Glutamatergic neuron (in vitro differentiated cells): ENCODE measurements at regions not wholly inside any gene's neighbourhood (a gene's known extent, or its start where the extent isn't known, plus 50 kb on each side); places are given as distances from the start of the nearest gene placed in this dataset.

Experiments used
- DNase-seq: peaks from one replicate; pipeline ENCODE4 v3.0.0; 2022
- H3K27ac Mint-ChIP-seq: one replicate; pipeline ENCODE4 v1.8.0; 2020; ENCODE audit warnings: mild to moderate bottlenecking, mixed read lengths, inconsistent platforms; ENCODE audit not compliant: unreplicated experiment
- H3K27me3 Mint-ChIP-seq: one replicate; pipeline ENCODE4 v1.8.0; 2020; ENCODE audit warnings: mild to moderate bottlenecking, moderate library complexity, mixed read lengths, inconsistent platforms; ENCODE audit not compliant: unreplicated experiment
- H3K36me3 Mint-ChIP-seq: one replicate; pipeline ENCODE4 v1.8.0; 2020; ENCODE audit warnings: mild to moderate bottlenecking, mixed read lengths, inconsistent platforms; ENCODE audit not compliant: unreplicated experiment
- H3K4me1 Mint-ChIP-seq: one replicate; pipeline ENCODE4 v1.8.0; 2020; ENCODE audit warnings: mild to moderate bottlenecking, low read depth, mixed read lengths, inconsistent platforms; ENCODE audit not compliant: unreplicated experiment
- H3K4me3 Mint-ChIP-seq: one replicate; pipeline ENCODE4 v1.8.0; 2020; ENCODE audit warnings: mild to moderate bottlenecking, mixed read lengths, inconsistent platforms; ENCODE audit not compliant: unreplicated experiment
- H3K9me3 Mint-ChIP-seq: one replicate; pipeline ENCODE4 v1.8.0; 2020; ENCODE audit warnings: mild to moderate bottlenecking, moderate library complexity, mixed read lengths, inconsistent platforms; ENCODE audit not compliant: unreplicated experiment
- TF ChIP-seq, protein P1 (sequence below): fragments of 200-600 bp; sonication (generic); IDR thresholded peaks from one replicate; pipeline ENCODE4 v1.5.0; 2021; ENCODE audit not compliant: partially characterized antibody, unreplicated experiment

DNA sequence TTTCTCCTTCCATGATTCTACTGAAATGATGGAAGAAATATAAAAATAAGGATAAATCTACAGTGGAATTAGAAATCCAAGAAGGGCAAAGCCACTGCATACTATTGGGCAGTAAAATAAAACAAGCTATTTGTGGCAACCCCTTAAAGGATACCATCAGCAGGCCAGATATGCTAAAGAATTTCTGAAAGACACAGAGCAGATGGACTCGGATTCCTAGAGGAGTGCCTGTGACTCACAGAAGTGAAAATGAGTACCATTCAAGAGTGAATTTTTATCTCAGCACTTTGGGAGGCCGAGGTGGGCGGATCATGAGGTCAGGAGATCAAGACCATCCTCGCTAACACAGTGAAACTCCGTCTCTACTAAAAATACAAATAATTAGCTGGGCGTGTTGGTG lies 318.1 kb downstream of the LRIG3 start:
- Mint-ChIP-seq H3K27ac (no peak overlapping the region), H3K9me3 (no peaks in the 10 kb centered on the region), H3K36me3 (no peaks in the 10 kb centered on the region), H3K4me3 (no peak overlapping the region), H3K4me1 (no peaks in the 10 kb centered on the region), H3K27me3 (no peaks in the 10 kb centered on the region)
- DNase-seq, result no peak
- TF ChIP-seq, protein P1, sequence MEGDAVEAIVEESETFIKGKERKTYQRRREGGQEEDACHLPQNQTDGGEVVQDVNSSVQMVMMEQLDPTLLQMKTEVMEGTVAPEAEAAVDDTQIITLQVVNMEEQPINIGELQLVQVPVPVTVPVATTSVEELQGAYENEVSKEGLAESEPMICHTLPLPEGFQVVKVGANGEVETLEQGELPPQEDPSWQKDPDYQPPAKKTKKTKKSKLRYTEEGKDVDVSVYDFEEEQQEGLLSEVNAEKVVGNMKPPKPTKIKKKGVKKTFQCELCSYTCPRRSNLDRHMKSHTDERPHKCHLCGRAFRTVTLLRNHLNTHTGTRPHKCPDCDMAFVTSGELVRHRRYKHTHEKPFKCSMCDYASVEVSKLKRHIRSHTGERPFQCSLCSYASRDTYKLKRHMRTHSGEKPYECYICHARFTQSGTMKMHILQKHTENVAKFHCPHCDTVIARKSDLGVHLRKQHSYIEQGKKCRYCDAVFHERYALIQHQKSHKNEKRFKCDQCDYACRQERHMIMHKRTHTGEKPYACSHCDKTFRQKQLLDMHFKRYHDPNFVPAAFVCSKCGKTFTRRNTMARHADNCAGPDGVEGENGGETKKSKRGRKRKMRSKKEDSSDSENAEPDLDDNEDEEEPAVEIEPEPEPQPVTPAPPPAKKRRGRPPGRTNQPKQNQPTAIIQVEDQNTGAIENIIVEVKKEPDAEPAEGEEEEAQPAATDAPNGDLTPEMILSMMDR, result no peak

GRCh38 chr12:58602736-58603135 lies 317.6 kb downstream of the LRIG3 start:
- TF ChIP-seq, protein P1, result no peak
- Mint-ChIP-seq H3K36me3 (no peaks in the 10 kb centered on the region), H3K4me3 (no peak overlapping the region), H3K4me1 (no peaks in the 10 kb centered on the region), H3K27me3 (no peaks in the 10 kb centered on the region), H3K9me3 (no peaks in the 10 kb centered on the region), H3K27ac (no peak overlapping the region)
- DNase-seq, result no peak

DNA sequence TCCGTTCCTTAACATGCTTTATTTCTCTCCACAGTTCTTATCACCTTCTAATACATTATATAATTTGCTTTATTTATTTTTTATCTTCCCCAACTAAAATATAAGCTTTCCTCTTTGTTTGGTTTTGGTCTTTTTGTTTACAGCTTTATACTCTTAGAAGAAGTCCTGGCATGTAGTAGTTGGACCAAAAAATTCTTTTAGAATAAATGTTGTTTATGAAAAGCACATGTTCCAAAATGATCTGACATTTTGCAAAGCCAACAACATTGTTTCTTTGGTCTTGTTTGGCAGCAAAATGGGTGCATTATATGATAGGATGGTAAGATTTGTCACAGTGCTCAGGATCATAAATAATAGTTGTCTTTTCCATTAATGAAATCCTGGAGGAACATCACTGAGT lies 312.5 kb downstream of the LRIG3 start:
- no peak overlapping the region for H3K27ac Mint-ChIP-seq
- H3K27me3 Mint-ChIP-seq, result no peaks in the 10 kb centered on the region
- no peaks in the 10 kb centered on the region for H3K36me3 Mint-ChIP-seq
- no peak for DNase-seq
- H3K9me3 Mint-ChIP-seq, result no peaks in the 10 kb centered on the region
- H3K4me3 Mint-ChIP-seq, result no peak overlapping the region
- TF ChIP-seq, protein P1, result no peak
- no peaks in the 10 kb centered on the region for H3K4me1 Mint-ChIP-seq

GRCh38 chr12:58608711-58609110 lies 311.6 kb downstream of the LRIG3 start:
- Mint-ChIP-seq H3K27ac (no peak overlapping the region), H3K27me3 (no peaks in the 10 kb centered on the region), H3K4me1 (no peaks in the 10 kb centered on the region), H3K4me3 (no peak overlapping the region), H3K36me3 (no peaks in the 10 kb centered on the region), H3K9me3 (no peaks in the 10 kb centered on the region)
- no peak for DNase-seq
- TF ChIP-seq, protein P1, result no peak

- Mint-ChIP-seq H3K27ac (no peak overlapping the region), H3K4me3 (no peak overlapping the region), H3K4me1 (no peaks in the 10 kb centered on the region), H3K36me3 (no peaks in the 10 kb centered on the region), H3K9me3 (no peaks in the 10 kb centered on the region), H3K27me3 (no peaks in the 10 kb centered on the region)
- DNase-seq, result no peak
- TF ChIP-seq, protein P1, result no peak
Measured at GRCh38 chr12:58615047-58615446, 305.3 kb downstream of the LRIG3 start.
